Astrocyte (in vitro differentiated cells and primary cell): ENCODE measurements at regions not wholly inside any gene's neighbourhood (a gene's known extent, or its start where the extent isn't known, plus 50 kb on each side); places are given as distances from the start of the nearest gene placed in this dataset.

Source experiments
- CTCF ChIP-seq: IDR thresholded peaks from 2 replicates; pipeline ENCODE4 v1.5.1; 2011; ENCODE audit warnings: low read depth, mild to moderate bottlenecking, inconsistent platforms, low read length, moderate library complexity; ENCODE audit not compliant: insufficient read depth
- EZH2 ChIP-seq: IDR thresholded peaks from 2 replicates; pipeline ENCODE4 v1.6.1; 2012; ENCODE audit warnings: mild to moderate bottlenecking, low read length, inconsistent platforms; ENCODE audit not compliant: insufficient read depth

GRCh38 chr3:132777171-132777570 lies 55.0 kb upstream of the NPHP3 start:
- TF ChIP-seq CTCF (no peak), EZH2 (no peak)
